ENCODE measurements at regions not wholly inside any gene's neighbourhood (a gene's known extent, or its start where the extent isn't known, plus 50 kb on each side); places are given as distances from the start of the nearest gene placed in this dataset.

DNA sequence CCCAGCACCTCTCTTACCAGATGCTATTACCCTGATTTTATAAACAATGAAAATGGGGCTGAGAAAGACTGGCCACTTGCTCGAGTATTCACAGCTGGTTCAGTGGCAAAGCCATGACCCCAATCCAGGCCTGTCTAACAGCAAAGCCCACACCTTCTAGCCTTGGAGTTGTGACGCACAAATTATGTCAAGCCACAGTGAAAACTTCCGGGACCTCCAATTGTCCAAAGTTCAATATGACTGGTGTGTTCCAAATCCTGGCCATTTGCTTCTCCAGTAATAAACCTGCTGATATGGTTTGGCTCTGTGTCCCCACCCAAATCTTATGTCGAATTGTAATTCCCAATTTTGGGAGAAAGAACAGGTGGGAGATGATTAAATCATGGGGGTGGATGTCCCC lies 64.7 kb upstream of the RIOK3 start:
- DNase-seq: no peak

DNA sequence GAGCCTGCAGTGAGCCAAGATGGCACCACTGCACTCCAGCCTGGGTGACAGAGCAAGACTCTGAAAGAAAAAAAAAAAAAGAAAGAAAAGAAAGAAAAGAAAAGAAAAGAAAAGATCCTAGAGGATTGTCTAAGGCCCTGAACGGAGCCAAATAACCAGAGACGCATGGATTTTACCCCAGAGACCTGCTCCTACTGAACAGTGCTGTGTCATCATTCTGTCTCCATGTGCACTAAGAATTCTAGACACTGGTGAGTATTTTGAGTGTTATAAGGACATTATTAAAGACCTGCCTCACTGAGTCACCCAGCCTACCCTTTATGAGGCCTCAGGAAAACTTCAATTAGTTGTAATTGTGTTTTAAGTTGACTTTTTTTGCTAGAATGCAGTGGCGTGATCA lies 61.9 kb upstream of the RIOK3 start:
- no peak for DNase-seq

DNA sequence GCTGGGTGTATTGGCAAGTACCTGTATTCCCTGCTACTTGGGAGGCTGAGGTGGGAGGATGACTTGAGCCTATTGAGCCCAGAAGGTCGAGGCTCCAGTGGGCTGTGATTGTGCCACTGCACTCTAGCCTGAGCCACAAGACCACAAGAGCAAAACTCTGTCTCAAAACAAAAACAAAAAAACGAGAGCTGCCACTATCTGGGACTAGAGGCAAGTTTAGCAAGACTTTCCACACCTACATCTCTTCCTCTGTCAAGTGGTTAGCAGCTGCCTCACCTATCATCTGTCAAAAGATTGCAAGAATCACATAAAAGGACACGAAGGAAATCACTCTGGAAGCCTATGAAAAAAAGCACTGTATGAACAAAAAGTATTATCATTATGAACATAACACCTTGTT lies 55.2 kb upstream of the RIOK3 start:
- DNase-seq: no peak

DNA sequence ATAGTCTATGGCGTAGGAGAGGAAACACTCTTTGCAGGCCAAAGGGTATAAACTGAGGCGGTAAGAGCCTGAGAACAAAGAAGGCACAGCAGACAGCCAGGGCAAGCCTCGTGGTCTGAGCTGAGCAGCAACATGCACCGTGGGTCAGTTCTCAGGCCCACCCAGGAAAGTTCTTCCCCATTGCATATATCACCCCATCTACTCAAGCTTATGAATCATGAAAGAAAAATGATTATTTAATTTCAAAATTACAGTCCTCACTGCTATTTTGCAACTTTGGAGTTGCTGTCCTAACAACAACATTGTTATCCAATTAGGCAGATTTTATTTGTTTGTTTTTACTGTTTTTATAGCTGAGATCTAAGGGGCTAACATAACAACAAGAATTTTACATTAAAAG lies 54.7 kb upstream of the RIOK3 start:
- DNase-seq: no peak

DNA sequence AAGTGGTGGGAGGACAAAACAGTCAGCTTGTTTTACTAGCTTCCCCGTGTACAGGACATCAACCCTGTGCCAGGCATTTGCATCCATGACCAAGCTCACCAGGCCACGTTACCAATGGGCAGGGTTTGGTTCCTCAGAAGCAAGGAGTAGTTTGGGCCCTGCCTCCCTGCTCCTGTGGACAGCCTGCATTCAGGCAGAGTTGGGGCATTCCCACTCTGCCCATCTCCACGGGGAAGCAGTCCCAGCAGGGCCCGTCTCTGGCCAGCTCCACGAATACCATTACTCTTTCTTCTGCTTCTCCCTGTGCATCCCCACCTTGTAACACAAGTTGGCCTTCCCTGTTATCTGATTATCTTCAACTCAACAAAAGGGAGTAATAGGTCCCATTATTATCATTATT lies 54.0 kb upstream of the RIOK3 start:
- DNase-seq: no peak

DNA sequence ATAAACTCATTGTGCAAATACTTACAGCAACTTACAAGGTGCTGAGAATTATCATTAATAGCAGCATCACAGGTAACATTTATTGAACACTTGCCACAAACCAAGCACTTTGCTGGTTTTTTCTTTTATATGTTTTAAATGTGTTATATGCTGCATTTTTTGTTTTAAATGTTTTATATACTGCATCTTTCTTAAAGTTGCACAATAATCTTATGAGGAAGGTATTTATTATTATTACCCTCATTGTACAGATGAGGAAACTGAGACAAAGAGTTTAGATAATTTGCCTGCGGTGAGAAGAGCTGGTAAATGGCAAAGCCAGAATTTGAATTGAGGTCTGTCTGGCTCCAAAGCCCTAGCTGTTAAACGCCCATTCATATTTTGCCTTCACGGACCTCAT lies 52.2 kb upstream of the RIOK3 start:
- DNase-seq: no peak

DNA sequence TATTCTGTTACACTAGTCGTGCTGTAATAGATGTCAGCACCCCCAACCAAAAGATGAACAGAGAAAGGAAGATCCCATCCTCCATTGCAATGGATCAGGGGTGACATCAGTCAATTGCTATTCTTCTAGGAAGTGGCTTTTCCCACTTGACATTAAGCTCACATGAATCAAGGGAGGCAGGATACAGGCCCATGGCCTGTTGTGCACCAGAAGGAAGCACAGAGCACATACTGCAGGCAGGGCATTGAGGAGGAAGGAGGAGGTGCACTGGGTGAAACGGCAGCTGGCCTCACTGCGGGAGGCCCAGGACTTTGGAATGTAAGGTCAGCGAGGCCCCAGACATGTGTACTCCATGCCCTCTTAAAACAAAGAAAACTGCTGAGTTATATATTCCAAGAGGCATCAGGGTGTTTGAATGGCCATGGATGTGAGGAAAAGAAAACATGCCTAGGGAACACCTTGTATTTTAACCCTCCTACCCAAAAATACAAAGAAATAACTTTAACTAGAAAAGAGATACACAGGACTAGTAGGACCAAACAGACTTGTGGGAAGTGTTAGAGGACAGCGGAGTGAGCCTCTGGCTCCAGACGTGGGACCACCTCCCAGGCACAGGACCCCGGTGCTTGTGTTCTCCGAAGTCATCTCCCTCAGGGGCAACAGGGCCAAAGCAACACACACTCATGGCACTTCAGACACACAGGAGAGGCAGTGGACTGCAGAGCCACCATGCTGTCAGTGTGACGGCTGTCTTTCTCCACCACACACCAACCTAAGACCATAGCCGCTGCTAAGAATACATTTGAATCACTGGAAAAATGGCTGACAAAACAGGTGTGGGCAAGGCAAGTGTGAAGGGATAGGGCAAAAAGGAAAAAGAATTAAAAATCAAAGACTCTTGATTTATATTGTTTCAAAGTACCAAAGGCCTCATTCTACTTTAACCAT lies 51.4 kb upstream of the RIOK3 start:
- no peak for DNase-seq

Measured in hematopoietic multipotent progenitor cell treated with erythropoietin and hydrocortisone succinate and interleukin-3 and kit ligand, for 6 days (in vitro differentiated cells).